Thoracic aorta (tissue), 2 donors: ENCODE measurements at regions not wholly inside any gene's neighbourhood (a gene's known extent, or its start where the extent isn't known, plus 50 kb on each side); places are given as distances from the start of the nearest gene placed in this dataset.

Source experiments
- ATAC-seq: fragments of 150-250 bp; one replicate; pipeline ENCODE4 v1.8.0; 2017; ENCODE audit warnings: low read depth; ENCODE audit not compliant: insufficient number of reproducible peaks, low FRiP score
- DNase-seq: peaks from one replicate; pipeline ENCODE4 v3.0.0-alpha.2; 2020; ENCODE audit warnings: low spot score
- H3K27ac ChIP-seq, 2 donors: fragments of 200-600 bp; sonication (generic); 1 replicate in 1 of 2; 2 replicates in 1 of 2; pipeline ENCODE4 v1.5.1; 2016; ENCODE audit warnings: mild to moderate bottlenecking in 2 of 2, moderate library complexity in 2 of 2
- H3K27me3 ChIP-seq: fragments of 200-600 bp; sonication (generic); replicated peaks from 2 replicates; pipeline ENCODE4 v1.6.0; 2016; ENCODE audit warnings: mild to moderate bottlenecking; ENCODE audit not compliant: insufficient read depth
- H3K36me3 ChIP-seq: fragments of 200-600 bp; sonication (generic); one replicate; pipeline ENCODE4 v1.5.1; 2016
- H3K4me1 ChIP-seq, 2 donors: fragments of 200-600 bp; sonication (generic); 1 replicate in 1 of 2; 2 replicates in 1 of 2; pipeline versions ENCODE4 v1.5.1 to v1.6.0; 2016; ENCODE audit warnings: low read depth in 2 of 2, mild to moderate bottlenecking in 1 of 2; ENCODE audit not compliant: control insufficient read depth in 1 of 2
- H3K4me3 ChIP-seq: fragments of 200-600 bp; sonication (generic); 2 replicates; pipeline ENCODE4 v1.5.1; 2016; ENCODE audit warnings: mild to moderate bottlenecking
- H3K9me3 ChIP-seq: fragments of 200-600 bp; sonication (generic); 2 replicates; pipeline ENCODE4 v1.5.1; 2016
- CTCF ChIP-seq: fragments of 200-600 bp; sonication (generic); IDR thresholded peaks from one replicate; pipeline ENCODE4 v1.5.1; 2019; ENCODE audit warnings: antibody characterized with exemption

DNA sequence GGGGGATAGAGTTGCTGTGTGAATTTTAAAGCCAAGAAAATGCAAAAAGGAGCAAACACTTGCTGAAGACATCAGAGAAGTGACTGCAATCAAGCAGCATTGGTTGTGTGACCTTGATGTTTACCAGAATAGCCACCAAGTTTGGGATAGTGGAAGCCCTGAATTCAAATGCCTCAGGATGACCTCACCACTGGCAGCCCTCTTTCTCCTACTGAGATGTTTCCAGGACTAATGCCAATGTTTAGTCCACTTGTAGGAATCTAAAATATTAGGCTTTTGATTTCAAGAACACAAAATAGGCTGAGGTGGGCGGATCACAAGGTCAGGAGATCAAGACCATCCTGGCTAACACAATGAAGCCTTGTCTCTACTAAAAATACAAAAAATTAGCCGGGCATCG is 112.2 kb upstream of the NUDT12 start:
- no peaks in the 10 kb centered on the region for H3K36me3 ChIP-seq
- ATAC-seq: no peak
- H3K27ac ChIP-seq: no peak overlapping the region
- H3K27me3 ChIP-seq: no peaks in the 10 kb centered on the region
- H3K4me3 ChIP-seq: no peak overlapping the region
- TF ChIP-seq CTCF: no peak
- no peaks in the 10 kb centered on the region for H3K4me1 ChIP-seq
- H3K9me3 ChIP-seq: no peaks in the 10 kb centered on the region
- DNase-seq: no peak

- Histone ChIP-seq H3K4me3 (no peak overlapping the region), H3K9me3 (no peaks in the 10 kb centered on the region), H3K27me3 (no peaks in the 10 kb centered on the region), H3K27ac (no peak overlapping the region), H3K4me1 (no peaks in the 10 kb centered on the region), H3K36me3 (no peaks in the 10 kb centered on the region)
- DNase-seq (no peak), ATAC-seq (no peak)
- no peak for TF ChIP-seq CTCF
Observed at GRCh38 chr5:103674251-103674650, 111.7 kb upstream of the NUDT12 start.

GRCh38 chr5:103669615-103670014 is 107.0 kb upstream of the NUDT12 start:
- H3K36me3 ChIP-seq: no peaks in the 10 kb centered on the region
- no peaks in the 10 kb centered on the region for H3K27me3 ChIP-seq
- TF ChIP-seq CTCF: no peak
- H3K4me3 ChIP-seq: no peak overlapping the region
- ATAC-seq: no peak
- no peak for DNase-seq
- H3K27ac ChIP-seq: no peak overlapping the region
- H3K4me1 ChIP-seq: no peaks in the 10 kb centered on the region
- H3K9me3 ChIP-seq: no peaks in the 10 kb centered on the region

GRCh38 chr5:103668281-103668680 is 105.7 kb upstream of the NUDT12 start:
- Histone ChIP-seq H3K9me3 (no peaks in the 10 kb centered on the region), H3K27me3 (no peaks in the 10 kb centered on the region)
- DNase-seq: no peak

GRCh38 chr5:103667068-103667467 is 104.5 kb upstream of the NUDT12 start:
- ATAC-seq (no peak), DNase-seq (no peak)
- Histone ChIP-seq H3K27me3 (no peaks in the 10 kb centered on the region), H3K4me1 (no peaks in the 10 kb centered on the region), H3K36me3 (no peaks in the 10 kb centered on the region), H3K27ac (no peak overlapping the region), H3K9me3 (no peaks in the 10 kb centered on the region), H3K4me3 (no peak overlapping the region)
- TF ChIP-seq CTCF: no peak

More at GRCh38 chr5:103668281-103668680, 105.7 kb upstream of the NUDT12 start:
- no peak overlapping the region for H3K4me3 ChIP-seq
- H3K4me1 ChIP-seq: no peaks in the 10 kb centered on the region
- no peak for ATAC-seq
- no peaks in the 10 kb centered on the region for H3K36me3 ChIP-seq
- TF ChIP-seq CTCF: no peak
- H3K27ac ChIP-seq: no peak overlapping the region
